ENCODE measurements at regions not wholly inside any gene's neighbourhood (a gene's known extent, or its start where the extent isn't known, plus 50 kb on each side); places are given as distances from the start of the nearest gene placed in this dataset.

DNA sequence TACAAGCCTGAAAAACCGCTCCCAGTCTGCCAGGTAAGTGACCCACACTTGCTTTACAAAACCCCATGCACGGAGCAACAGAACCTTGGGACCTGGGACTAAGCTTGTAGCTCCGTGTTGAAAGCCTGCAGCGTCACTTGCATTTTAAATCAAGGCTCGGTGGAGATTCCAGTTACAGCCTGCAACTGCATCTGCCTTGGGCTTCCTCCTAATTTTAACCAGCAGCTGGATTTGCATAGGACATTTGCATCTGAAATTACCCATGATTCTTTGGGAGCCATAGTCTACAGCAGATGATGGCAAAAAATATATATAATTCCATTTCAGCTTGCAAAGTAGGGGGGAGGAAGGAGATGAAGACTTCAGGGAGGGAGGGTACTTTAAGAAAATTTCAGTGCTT, 62.4 kb upstream of the IGSF21 start:
- no peak overlapping the region for H3K56ac ChIP-seq (replicated peaks; ENCODE audit: insufficient read length, low read depth, low read length)

More for the DNA sequence above, 62.4 kb upstream of the IGSF21 start:
- Histone ChIP-seq H2BK5ac (ENCODE audit: low read depth, low read length) (no peak overlapping the region), H3K4me3 (ENCODE audit: extremely low read depth in 1 of 4, insufficient read depth in 2 of 4, low read depth in 3 of 4, low read length in 4 of 4) (no peak overlapping the region), H3K36me3 (ENCODE audit: control insufficient read depth in 2 of 4, insufficient read depth in 4 of 4, low read length in 3 of 4) (no peaks in the 10 kb centered on the region), H3K9ac (replicated peaks in 1 of 4; ENCODE audit: extremely low read depth in 1 of 4, low read depth in 3 of 4, low read length in 3 of 4) (no peak overlapping the region), H3K4me1 (replicated peaks in 1 of 4; ENCODE audit: control insufficient read depth in 3 of 4, insufficient read depth in 4 of 4, low read length in 3 of 4) (no peaks in the 10 kb centered on the region), H3K27ac (ENCODE audit: low read depth, low read length) (no peak overlapping the region), H4K5ac (ENCODE audit: insufficient read length, low read depth, low read length) (no peak overlapping the region), H3K9me3 (ENCODE audit: insufficient read depth in 2 of 2, low read depth in 1 of 2, low read length in 1 of 2) (no peaks in the 10 kb centered on the region), H2AK5ac (ENCODE audit: low read depth, low read length) (no peak overlapping the region), H3K4ac (replicated peaks; ENCODE audit: insufficient read length, low read depth, low read length) (no peak overlapping the region), H3K23ac (ENCODE audit: insufficient read length) (no peak overlapping the region), H3K79me1 (ENCODE audit: low read depth, low read length) (no peaks in the 10 kb centered on the region), H3K79me2 (ENCODE audit: control insufficient read depth in 1 of 2, insufficient read depth in 2 of 2, low read length in 2 of 2) (no peaks in the 10 kb centered on the region), H4K20me1 (replicated peaks in 1 of 2; ENCODE audit: control insufficient read depth in 1 of 2, insufficient read depth in 2 of 2, low read length in 2 of 2) (peaks cover 0 to 6% of the 10 kb centered on the region in 2 experiments), H4K8ac (ENCODE audit: extremely low read depth, insufficient read depth, low read length) (no peak overlapping the region), H2BK15ac (ENCODE audit: low read length) (no peak overlapping the region), H4K91ac (replicated peaks; ENCODE audit: insufficient read length, low read length) (no peak overlapping the region), H3K23me2 (ENCODE audit: low read depth, low read length) (peaks cover 9% of the 10 kb centered on the region; the same call in 1 of the 2 replicates), H2BK120ac (replicated peaks; ENCODE audit: low read depth, low read length) (no peak overlapping the region), H3K4me2 (ENCODE audit: insufficient read depth in 1 of 2, low read depth in 2 of 2, low read length in 2 of 2) (no peak overlapping the region), H3K18ac (ENCODE audit: extremely low read depth, low read length) (no peak overlapping the region), H2BK12ac (ENCODE audit: low read depth, low read length) (no peak overlapping the region), H3K27me3 (replicated peaks in 1 of 4; ENCODE audit: control insufficient read depth in 3 of 4, extremely low read depth in 1 of 4, insufficient read depth in 3 of 4, low read length in 3 of 4) (no peaks in the 10 kb centered on the region; a peak in 1 of 7 replicates), H2BK20ac (ENCODE audit: low read length) (no peak overlapping the region), H3K14ac (ENCODE audit: insufficient read length) (no peak overlapping the region), H2AFZ (ENCODE audit: low read length) (no peak overlapping the region)
- FAIRE-seq: no peak
- WGBS, 2 experiments (ENCODE audit: extremely low coverage in 1 of 2, insufficient coverage in 1 of 2, insufficient read length in 1 of 2, insufficient replicate concordance in 2 of 2, low coverage in 1 of 2, low lambda C conversion rate in 2 of 2, missing lambda C conversion rate in 1 of 2): 66% methylated on average over 5 of the region's 5 CpGs; no CpG with 5 or more reads in 1 of the 2 experiments
- no peak for TF ChIP-seq POLR2AphosphoS5 (IDR thresholded peaks at IDR 0.05; ENCODE audit: low read depth, low read length)
- TF ChIP-seq RFX5 (IDR thresholded peaks at IDR 0.05; ENCODE audit: borderline replicate concordance, low read depth, low read length): no peak
- no peak for TF ChIP-seq CHD2 (IDR thresholded peaks at IDR 0.05; ENCODE audit: low read length)
- no peak for TF ChIP-seq BRCA1 (IDR thresholded peaks at IDR 0.05; ENCODE audit: low read depth, low read length)
- ChIA-PET CTCF (ENCODE audit: partially characterized antibody) (interaction anchor here (0.7 kb wide), 1 partner anchor 56 kb away, joined by 4 read pairs; no protein-coding TSS in a partner anchor), POLR2A (ENCODE audit: partially characterized antibody) (no interaction called here)
- DNase-seq (ENCODE audit: low read depth in 1 of 2, low spot score in 2 of 2): no peak
